ENCODE measurements at regions not wholly inside any gene's neighbourhood (a gene's known extent, or its start where the extent isn't known, plus 50 kb on each side); places are given as distances from the start of the nearest gene placed in this dataset.

DNA sequence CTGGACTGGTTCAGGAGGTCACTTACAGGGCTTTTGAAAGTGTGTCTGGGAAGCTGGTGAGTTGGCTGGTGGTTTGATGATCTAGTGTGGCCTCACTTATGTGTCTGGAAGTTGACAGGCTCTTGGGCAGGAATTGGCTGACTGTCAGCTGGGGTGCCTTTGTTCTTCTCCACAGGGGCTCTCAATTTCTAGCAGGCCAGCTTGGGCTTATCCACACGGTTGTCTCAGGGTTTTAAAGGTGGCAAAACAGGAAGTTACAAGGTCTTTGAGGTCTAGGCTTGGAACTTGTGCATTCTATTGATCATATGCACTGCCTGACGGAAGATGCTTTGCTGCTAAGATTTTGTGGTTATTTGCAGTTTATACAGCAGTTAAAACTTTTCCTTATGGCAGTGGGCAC, 52.0 kb upstream of the CELF4 start:
- Histone ChIP-seq H3K4me1 (no peaks in the 10 kb centered on the region), H3K27ac (no peak overlapping the region), H3K4me3 (no peak overlapping the region), H3K27me3 (no peaks in the 10 kb centered on the region), H3K9me3 (peaks cover 0 to 5% of the 10 kb centered on the region in 2 donors), H3K36me3 (no peaks in the 10 kb centered on the region)
- TF ChIP-seq, protein P1, sequence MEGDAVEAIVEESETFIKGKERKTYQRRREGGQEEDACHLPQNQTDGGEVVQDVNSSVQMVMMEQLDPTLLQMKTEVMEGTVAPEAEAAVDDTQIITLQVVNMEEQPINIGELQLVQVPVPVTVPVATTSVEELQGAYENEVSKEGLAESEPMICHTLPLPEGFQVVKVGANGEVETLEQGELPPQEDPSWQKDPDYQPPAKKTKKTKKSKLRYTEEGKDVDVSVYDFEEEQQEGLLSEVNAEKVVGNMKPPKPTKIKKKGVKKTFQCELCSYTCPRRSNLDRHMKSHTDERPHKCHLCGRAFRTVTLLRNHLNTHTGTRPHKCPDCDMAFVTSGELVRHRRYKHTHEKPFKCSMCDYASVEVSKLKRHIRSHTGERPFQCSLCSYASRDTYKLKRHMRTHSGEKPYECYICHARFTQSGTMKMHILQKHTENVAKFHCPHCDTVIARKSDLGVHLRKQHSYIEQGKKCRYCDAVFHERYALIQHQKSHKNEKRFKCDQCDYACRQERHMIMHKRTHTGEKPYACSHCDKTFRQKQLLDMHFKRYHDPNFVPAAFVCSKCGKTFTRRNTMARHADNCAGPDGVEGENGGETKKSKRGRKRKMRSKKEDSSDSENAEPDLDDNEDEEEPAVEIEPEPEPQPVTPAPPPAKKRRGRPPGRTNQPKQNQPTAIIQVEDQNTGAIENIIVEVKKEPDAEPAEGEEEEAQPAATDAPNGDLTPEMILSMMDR (IDR thresholded peaks at IDR 0.05): no peak
- TF ChIP-seq POLR2AphosphoS5 (IDR thresholded peaks at IDR 0.05) (no peak), POLR2A (IDR thresholded peaks at IDR 0.05) (no peak)
- intact Hi-C loops (cut with DNase I; ENCODE audit: low total_unique reads): no loop called here
- DNase-seq (ENCODE audit: low spot score in 2 of 2): no peak
